ENCODE measurements at regions not wholly inside any gene's neighbourhood (a gene's known extent, or its start where the extent isn't known, plus 50 kb on each side); places are given as distances from the start of the nearest gene placed in this dataset.

GRCh38 chrX:20500949-20501348 is 234.2 kb upstream of the RPS6KA3 start:
- TF ChIP-seq Cebpa-rat (IDR thresholded peaks at IDR 0.05): no peak
- Histone ChIP-seq H3K4me3 (no peak overlapping the region), H4K20me1 (no peaks in the 10 kb centered on the region), H3K36me3 (no peaks in the 10 kb centered on the region), H3K9me3 (replicated peaks in 1 of 11) (no peaks in the 10 kb centered on the region), H3K27me3 (no peaks in the 10 kb centered on the region), H3K9ac (no peak overlapping the region), H3K4me1 (no peaks in the 10 kb centered on the region), H3K4me2 (no peak overlapping the region), H3K27ac (no peak overlapping the region)

DNA sequence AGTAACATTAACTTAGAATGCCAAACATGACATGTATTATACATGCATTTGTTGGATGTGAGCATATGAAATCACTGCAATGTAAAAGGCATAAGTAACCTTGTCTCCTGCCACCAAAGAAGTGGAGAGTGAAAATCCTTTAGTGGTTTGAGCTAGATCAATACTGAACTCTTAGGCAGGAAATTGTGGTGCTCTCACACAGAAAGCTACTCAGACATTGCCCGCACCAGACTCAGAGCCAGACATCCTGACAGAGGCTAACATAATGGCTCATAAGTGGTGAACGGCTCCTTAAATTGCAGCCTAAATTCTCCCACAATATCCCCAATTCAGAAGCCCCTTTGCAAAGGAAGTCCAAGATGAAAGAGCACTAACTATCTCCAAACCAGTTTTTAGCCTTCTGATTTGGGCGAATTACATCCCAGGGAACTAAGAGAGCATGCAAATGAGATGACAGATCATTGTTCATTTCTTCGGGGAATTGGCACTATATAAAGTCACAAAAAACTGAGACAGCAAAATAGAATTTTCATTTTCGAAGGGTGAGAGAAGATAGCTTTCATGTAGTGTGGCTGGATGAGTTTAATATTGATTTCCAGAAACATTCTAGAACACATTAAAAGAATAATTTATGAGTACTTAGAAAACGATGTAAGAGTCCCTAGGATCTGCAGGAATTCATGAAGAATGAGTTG is 233.6 kb upstream of the RPS6KA3 start:
- TF ChIP-seq Cebpa-rat (IDR thresholded peaks at IDR 0.05): no peak
- H3K9me3 ChIP-seq (replicated peaks in 1 of 11): no peaks in the 10 kb centered on the region
- H3K4me2 ChIP-seq: no peak overlapping the region
- H3K4me3 ChIP-seq: no peak overlapping the region
- H3K9ac ChIP-seq: no peak overlapping the region
- H3K36me3 ChIP-seq: no peaks in the 10 kb centered on the region
- H3K27me3 ChIP-seq: no peaks in the 10 kb centered on the region
- H3K27ac ChIP-seq: no peak overlapping the region
- no peaks in the 10 kb centered on the region for H4K20me1 ChIP-seq
- no peaks in the 10 kb centered on the region for H3K4me1 ChIP-seq

DNA sequence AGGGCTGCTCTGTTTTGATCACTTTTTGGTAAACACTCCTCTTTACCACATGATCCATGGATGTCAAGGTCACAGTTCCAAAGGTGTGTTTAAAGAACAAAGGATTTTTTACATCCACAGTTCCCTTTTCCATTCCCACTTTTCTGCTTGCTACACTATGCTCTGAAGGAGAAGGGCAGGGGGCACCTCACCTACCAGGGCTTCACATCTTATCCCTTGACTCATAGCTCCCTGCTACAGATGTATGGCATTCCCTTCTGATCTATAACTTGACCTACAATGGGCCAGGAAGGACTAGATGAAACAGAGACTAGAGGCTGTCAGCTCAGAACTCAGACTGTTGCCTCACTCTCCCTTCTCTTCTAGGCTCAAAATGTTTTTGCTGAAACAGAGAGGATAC is 233.1 kb upstream of the RPS6KA3 start:
- no peaks in the 10 kb centered on the region for H3K4me1 ChIP-seq
- H3K27ac ChIP-seq: no peak overlapping the region
- no peak overlapping the region for H3K4me2 ChIP-seq
- H3K4me3 ChIP-seq: no peak overlapping the region
- no peak overlapping the region for H3K9ac ChIP-seq
- no peaks in the 10 kb centered on the region for H3K36me3 ChIP-seq
- H4K20me1 ChIP-seq: no peaks in the 10 kb centered on the region
- no peaks in the 10 kb centered on the region for H3K27me3 ChIP-seq
- TF ChIP-seq Cebpa-rat (IDR thresholded peaks at IDR 0.05): no peak
- no peaks in the 10 kb centered on the region for H3K9me3 ChIP-seq (replicated peaks in 1 of 11)

- Histone ChIP-seq H3K27me3 (no peaks in the 10 kb centered on the region), H3K4me2 (no peak overlapping the region), H3K4me3 (no peak overlapping the region), H3K4me1 (no peaks in the 10 kb centered on the region), H4K20me1 (no peaks in the 10 kb centered on the region), H3K9ac (no peak overlapping the region), H3K27ac (no peak overlapping the region), H3K36me3 (no peaks in the 10 kb centered on the region), H3K9me3 (replicated peaks in 1 of 11) (no peaks in the 10 kb centered on the region)
- TF ChIP-seq Cebpa-rat (IDR thresholded peaks at IDR 0.05): no peak
These were observed 232.3 kb upstream of the RPS6KA3 start for GRCh38 chrX:20498851-20499635.

GRCh38 chrX:20495575-20495974 is 228.9 kb upstream of the RPS6KA3 start:
- Histone ChIP-seq H3K9ac (no peak overlapping the region), H3K9me3 (replicated peaks in 1 of 11) (no peaks in the 10 kb centered on the region), H3K27ac (no peak overlapping the region), H3K36me3 (no peaks in the 10 kb centered on the region), H3K4me2 (no peak overlapping the region), H3K4me1 (no peaks in the 10 kb centered on the region), H3K27me3 (no peaks in the 10 kb centered on the region), H3K4me3 (no peak overlapping the region), H4K20me1 (no peaks in the 10 kb centered on the region)
- TF ChIP-seq Cebpa-rat (IDR thresholded peaks at IDR 0.05): no peak

- no peak overlapping the region for H3K4me3 ChIP-seq
- H4K20me1 ChIP-seq: no peaks in the 10 kb centered on the region
- H3K9me3 ChIP-seq (replicated peaks in 1 of 11): peaks cover 0 to 12% (median 0%) of the 10 kb centered on the region in 11 experiments; a peak in 3 of 22 replicates
- no peaks in the 10 kb centered on the region for H3K36me3 ChIP-seq
- no peak overlapping the region for H3K27ac ChIP-seq
- peaks cover 0 to 13% (median 0%) of the 10 kb centered on the region in 10 experiments; a peak in 4 of 20 replicates for H3K4me1 ChIP-seq
- no peak for TF ChIP-seq Cebpa-rat (IDR thresholded peaks at IDR 0.05)
- H3K27me3 ChIP-seq: no peaks in the 10 kb centered on the region
- H3K4me2 ChIP-seq: no peak overlapping the region
- no peak overlapping the region for H3K9ac ChIP-seq
These were observed 221.8 kb upstream of the RPS6KA3 start for GRCh38 chrX:20488473-20488872.

GRCh38 chrX:20487227-20487626 is 220.5 kb upstream of the RPS6KA3 start:
- H3K4me3 ChIP-seq: no peak overlapping the region
- H3K9me3 ChIP-seq (replicated peaks in 1 of 11): peaks cover 0 to 13% (median 0%) of the 10 kb centered on the region in 11 experiments; a peak in 3 of 22 replicates
- no peaks in the 10 kb centered on the region for H3K36me3 ChIP-seq
- H4K20me1 ChIP-seq: no peaks in the 10 kb centered on the region
- no peak for TF ChIP-seq Cebpa-rat (IDR thresholded peaks at IDR 0.05)
- no peak overlapping the region for H3K27ac ChIP-seq
- no peaks in the 10 kb centered on the region for H3K27me3 ChIP-seq
- peaks cover 0 to 13% (median 0%) of the 10 kb centered on the region in 10 experiments; a peak in 4 of 20 replicates for H3K4me1 ChIP-seq
- no peak overlapping the region for H3K9ac ChIP-seq
- peak overlapping the region in 2 of 11 experiments; percentile 1 to 29; a peak in 2 of 22 replicates for H3K4me2 ChIP-seq

- no peak overlapping the region for H3K27ac ChIP-seq
- H3K27me3 ChIP-seq: no peaks in the 10 kb centered on the region
- no peaks in the 10 kb centered on the region for H3K4me1 ChIP-seq
- H3K9ac ChIP-seq: no peak overlapping the region
- peaks cover 0 to 8% (median 0%) of the 10 kb centered on the region in 11 experiments; a peak in 3 of 22 replicates for H3K9me3 ChIP-seq (replicated peaks in 1 of 11)
- TF ChIP-seq Cebpa-rat (IDR thresholded peaks at IDR 0.05): no peak
- no peaks in the 10 kb centered on the region for H3K36me3 ChIP-seq
- H3K4me3 ChIP-seq: no peak overlapping the region
- no peak overlapping the region for H3K4me2 ChIP-seq
- no peaks in the 10 kb centered on the region for H4K20me1 ChIP-seq
These were observed 214.9 kb upstream of the RPS6KA3 start for GRCh38 chrX:20481632-20482031.

DNA sequence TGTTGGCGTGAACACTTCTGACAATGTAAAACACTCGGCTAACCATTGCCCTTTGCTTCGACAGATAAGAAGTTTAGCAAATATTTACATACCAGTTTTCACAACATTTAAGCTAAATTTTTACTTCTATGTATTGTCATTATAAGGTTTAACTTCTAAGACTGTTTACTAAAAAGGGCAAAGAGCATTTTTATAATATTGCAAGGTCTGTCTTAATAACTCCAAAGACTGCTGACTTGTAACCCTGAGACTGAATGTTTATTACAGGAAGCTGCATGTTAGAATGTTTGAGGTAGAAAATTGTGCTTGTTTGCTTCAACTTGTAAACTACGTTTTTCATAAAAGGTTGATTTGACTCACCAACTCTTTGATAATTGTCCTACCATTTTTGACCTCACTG is 213.2 kb upstream of the RPS6KA3 start:
- H3K4me2 ChIP-seq: no peak overlapping the region
- no peaks in the 10 kb centered on the region for H3K27me3 ChIP-seq
- no peak for TF ChIP-seq Cebpa-rat (IDR thresholded peaks at IDR 0.05)
- no peak overlapping the region for H3K4me3 ChIP-seq
- no peaks in the 10 kb centered on the region for H3K4me1 ChIP-seq
- no peak overlapping the region for H3K27ac ChIP-seq
- no peaks in the 10 kb centered on the region for H4K20me1 ChIP-seq
- peaks cover 0 to 8% (median 0%) of the 10 kb centered on the region in 11 experiments; a peak in 3 of 22 replicates for H3K9me3 ChIP-seq (replicated peaks in 1 of 11)
- H3K36me3 ChIP-seq: no peaks in the 10 kb centered on the region
- H3K9ac ChIP-seq: no peak overlapping the region
